Fibroblast of pulmonary artery (primary cell): ENCODE measurements at regions not wholly inside any gene's neighbourhood (a gene's known extent, or its start where the extent isn't known, plus 50 kb on each side); places are given as distances from the start of the nearest gene placed in this dataset.

Source experiments
- DNase-seq: peaks from one replicate; pipeline ENCODE4 v3.0.0-alpha.2; 2010; ENCODE audit warnings: low read depth
- H3K4me3 ChIP-seq: replicated peaks from 2 replicates; pipeline ENCODE4 v1.5.1; 2011; ENCODE audit warnings: low read depth, mild to moderate bottlenecking, control low read depth, low read length, moderate library complexity
- CTCF ChIP-seq: IDR thresholded peaks from 2 replicates; pipeline ENCODE4 v1.5.1; 2011; ENCODE audit warnings: mild to moderate bottlenecking, control low read depth, low read length, inconsistent platforms; ENCODE audit errors: missing control alignments

DNA sequence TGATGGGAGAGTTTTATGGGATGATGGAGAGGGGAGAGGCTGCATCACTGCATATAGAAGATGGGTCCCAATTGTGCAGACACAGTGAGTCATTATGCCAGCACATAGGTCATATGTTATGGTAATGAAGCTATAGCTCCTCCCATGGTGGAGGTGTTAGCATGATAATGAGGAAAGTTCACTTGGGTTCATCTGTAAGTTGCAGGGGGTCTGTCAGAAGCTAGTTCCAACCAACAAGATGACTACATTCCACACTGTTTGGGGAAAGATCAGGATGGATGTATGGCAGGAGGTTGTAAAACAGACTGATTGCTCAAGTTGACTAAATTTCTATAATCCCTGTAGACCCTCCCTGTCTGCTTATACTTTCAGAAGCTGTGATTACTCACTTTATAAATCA, 561.3 kb downstream of the C12orf50 start:
- DNase-seq = no peak
- TF ChIP-seq CTCF = no peak
- H3K4me3 ChIP-seq = no peak overlapping the region

DNA sequence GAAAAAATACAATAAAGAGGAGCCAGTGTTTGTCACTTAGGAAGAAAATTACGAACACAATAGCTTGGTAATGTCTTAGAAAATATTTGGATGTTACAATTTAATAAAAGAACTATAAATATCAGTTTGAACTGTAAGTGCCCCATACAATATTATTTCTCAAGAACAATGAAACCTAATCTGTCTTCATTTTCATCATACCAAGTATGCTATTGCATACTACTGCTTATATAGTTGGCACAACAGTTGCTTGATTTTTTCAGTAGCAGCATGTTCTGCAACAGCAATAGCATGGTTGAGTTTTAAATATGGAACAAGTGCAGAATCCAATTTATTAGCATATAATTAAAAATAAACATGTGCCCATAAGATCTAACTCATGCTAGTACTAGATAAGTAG, 564.6 kb downstream of the C12orf50 start:
- no peak overlapping the region for H3K4me3 ChIP-seq
- DNase-seq = no peak
- TF ChIP-seq CTCF = no peak

- TF ChIP-seq CTCF = no peak
- no peak for DNase-seq
- H3K4me3 ChIP-seq = no peak overlapping the region
Measured at GRCh38 chr12:87444039-87444438, 585.2 kb downstream of the C12orf50 start.

DNA sequence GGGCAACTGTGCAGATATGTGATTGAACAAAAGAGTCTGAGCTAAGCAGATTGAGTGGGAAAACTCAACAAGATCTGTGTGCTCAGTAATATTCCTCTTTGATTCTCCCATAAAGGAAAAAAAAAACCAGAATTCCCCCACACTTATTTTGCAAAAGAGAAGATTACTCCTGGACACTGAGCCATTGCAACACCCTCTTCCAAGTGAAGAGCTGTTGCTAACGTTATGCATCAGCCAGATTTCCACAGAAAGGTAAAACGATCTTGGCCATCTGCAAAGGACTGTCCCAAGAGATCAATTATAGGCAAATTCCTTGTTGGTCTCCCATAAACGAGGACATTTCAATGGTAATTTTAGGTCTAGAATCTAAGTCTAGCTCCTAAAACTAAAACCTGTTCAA, 587.7 kb downstream of the C12orf50 start:
- no peak for DNase-seq
- no peak overlapping the region for H3K4me3 ChIP-seq
- no peak for TF ChIP-seq CTCF

DNA sequence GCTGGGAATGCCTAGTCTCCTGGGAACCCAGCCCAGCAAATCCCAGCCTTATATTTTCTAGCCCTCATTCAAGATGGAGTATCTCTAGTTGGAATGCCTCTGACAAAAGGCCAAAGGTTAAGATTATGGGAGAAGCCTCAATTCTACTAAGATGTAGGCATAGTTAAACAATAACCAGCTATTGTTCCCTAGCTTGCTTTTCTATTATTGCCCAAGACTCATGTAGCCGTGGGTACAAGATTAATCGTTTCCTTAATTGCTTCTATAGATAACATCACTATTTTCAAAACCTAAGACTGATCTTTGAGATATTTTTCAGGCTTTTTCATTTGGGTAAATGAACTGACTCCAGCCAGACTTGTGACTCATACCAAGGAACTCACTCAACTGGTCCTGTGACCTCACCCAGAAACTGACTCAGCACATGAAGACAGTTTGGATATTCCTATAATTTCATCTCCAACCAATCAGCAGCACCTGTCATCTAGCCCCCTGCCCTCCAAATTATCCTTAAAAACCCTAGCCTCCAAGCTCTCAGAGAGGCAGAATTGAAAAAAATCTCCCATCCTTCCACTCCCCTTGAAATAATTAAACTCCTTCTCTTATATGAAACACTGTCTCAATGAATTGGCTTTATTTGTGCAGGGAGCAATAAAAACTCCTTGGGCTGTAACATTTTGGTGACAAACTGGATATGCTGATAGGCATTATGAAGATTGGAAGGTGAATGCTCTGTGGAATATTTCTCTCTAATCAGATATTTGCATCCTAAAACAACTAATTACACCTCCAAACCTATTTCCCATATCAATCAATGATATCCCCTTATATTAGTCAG, 589.0 kb downstream of the C12orf50 start:
- peak; percentile 93 for DNase-seq
- no peak overlapping the region for H3K4me3 ChIP-seq
- no peak for TF ChIP-seq CTCF

GRCh38 chr12:87430444-87430843, 598.8 kb downstream of the C12orf50 start:
- DNase-seq = peak; percentile 56
- no peak for TF ChIP-seq CTCF
- H3K4me3 ChIP-seq = no peak overlapping the region

DNA sequence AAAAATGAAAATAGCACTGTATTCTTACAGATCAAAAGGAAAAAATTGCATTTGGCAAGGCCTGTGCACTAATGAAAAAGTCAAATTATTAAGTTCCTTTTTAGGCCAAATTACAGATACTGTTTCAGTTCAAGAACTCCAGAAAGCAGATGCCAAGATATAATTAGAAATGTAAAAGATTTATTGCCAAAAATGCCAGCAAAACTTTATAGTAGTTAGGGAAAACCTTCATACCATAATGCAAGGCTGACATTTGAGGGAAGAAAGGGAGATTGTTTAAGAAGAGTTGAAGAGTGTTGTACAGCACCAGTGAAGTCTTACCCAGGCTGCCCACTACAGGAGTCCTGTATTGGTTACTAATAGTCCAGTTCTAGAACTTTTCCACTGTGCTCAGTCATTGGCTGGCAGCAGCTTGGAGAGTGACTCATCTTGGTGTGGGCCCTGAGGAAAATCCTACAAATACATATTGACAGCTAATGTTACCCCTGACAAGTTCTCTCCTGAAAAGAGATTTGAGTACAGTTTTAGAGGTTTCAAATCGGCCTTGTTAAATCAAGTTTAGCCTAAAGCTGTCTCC, 600.4 kb downstream of the C12orf50 start:
- DNase-seq = peak; percentile 56
- TF ChIP-seq CTCF = no peak
- no peak overlapping the region for H3K4me3 ChIP-seq
